ENCODE measurements at regions not wholly inside any gene's neighbourhood (a gene's known extent, or its start where the extent isn't known, plus 50 kb on each side); places are given as distances from the start of the nearest gene placed in this dataset.

DNA sequence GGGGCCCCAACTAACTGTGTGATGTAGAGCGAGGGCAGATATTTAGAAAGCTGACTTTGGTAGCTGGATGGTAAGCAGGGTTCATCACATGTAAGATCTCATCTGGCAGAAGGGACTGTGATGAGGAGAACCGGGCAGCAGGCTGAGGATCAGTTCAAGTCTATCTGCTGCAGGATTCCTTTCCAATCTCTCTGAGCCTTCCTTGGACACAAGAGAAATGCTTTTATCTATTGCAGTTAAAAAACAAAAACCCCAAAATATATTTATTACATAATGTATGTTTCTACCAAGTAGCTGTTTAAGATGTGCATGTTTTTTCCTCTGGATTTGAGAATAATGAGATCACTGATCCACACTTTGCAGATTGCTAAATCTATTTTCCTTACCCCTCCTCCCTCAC, 411.5 kb downstream of the RAP2B start:
- TF ChIP-seq, protein P1, sequence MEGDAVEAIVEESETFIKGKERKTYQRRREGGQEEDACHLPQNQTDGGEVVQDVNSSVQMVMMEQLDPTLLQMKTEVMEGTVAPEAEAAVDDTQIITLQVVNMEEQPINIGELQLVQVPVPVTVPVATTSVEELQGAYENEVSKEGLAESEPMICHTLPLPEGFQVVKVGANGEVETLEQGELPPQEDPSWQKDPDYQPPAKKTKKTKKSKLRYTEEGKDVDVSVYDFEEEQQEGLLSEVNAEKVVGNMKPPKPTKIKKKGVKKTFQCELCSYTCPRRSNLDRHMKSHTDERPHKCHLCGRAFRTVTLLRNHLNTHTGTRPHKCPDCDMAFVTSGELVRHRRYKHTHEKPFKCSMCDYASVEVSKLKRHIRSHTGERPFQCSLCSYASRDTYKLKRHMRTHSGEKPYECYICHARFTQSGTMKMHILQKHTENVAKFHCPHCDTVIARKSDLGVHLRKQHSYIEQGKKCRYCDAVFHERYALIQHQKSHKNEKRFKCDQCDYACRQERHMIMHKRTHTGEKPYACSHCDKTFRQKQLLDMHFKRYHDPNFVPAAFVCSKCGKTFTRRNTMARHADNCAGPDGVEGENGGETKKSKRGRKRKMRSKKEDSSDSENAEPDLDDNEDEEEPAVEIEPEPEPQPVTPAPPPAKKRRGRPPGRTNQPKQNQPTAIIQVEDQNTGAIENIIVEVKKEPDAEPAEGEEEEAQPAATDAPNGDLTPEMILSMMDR (IDR thresholded peaks at IDR 0.05), result no peak
- TF ChIP-seq POLR2AphosphoS5 (IDR thresholded peaks at IDR 0.05) (no peak), POLR2A (IDR thresholded peaks at IDR 0.05) (no peak)
